Stimulated activated naive CD4-positive, alpha-beta T cell treated with Interleukin-2 at 50 U/mL for 16 hours (primary cell): ENCODE measurements at regions not wholly inside any gene's neighbourhood (a gene's known extent, or its start where the extent isn't known, plus 50 kb on each side); places are given as distances from the start of the nearest gene placed in this dataset.
A peak's percentile ranks its signal among the peaks of the same experiment; 100 is the strongest.

Source experiments
- DNase-seq: peaks from one replicate; lab custom pipeline; 2025; lab: John Stamatoyannopoulos, UW

GRCh38 chr6:139569566-139569965, 195.1 kb upstream of the CITED2 start:
- DNase-seq: no peak

- no peak for DNase-seq
Measured at GRCh38 chr6:139568956-139569538, 194.6 kb upstream of the CITED2 start.

- no peak for DNase-seq
Measured at GRCh38 chr6:139568151-139568955, 193.9 kb upstream of the CITED2 start.

- no peak for DNase-seq
Measured at GRCh38 chr6:139567095-139567494, 192.6 kb upstream of the CITED2 start.

GRCh38 chr6:139565591-139565990, 191.1 kb upstream of the CITED2 start:
- no peak for DNase-seq

GRCh38 chr6:139557547-139557946, 183.1 kb upstream of the CITED2 start:
- DNase-seq: no peak

- DNase-seq: no peak
Measured at GRCh38 chr6:139556532-139556931, 182.1 kb upstream of the CITED2 start.

GRCh38 chr6:139553916-139554315, 179.5 kb upstream of the CITED2 start:
- DNase-seq: no peak

GRCh38 chr6:139551376-139551775, 176.9 kb upstream of the CITED2 start:
- DNase-seq: no peak

GRCh38 chr6:139550361-139550760, 175.9 kb upstream of the CITED2 start:
- no peak for DNase-seq

- no peak for DNase-seq
Measured at GRCh38 chr6:139549561-139550070, 175.2 kb upstream of the CITED2 start.

GRCh38 chr6:139547804-139548203, 173.4 kb upstream of the CITED2 start:
- no peak for DNase-seq

- DNase-seq: no peak
Measured at GRCh38 chr6:139547122-139547776, 172.8 kb upstream of the CITED2 start.

GRCh38 chr6:139546106-139546472, 171.6 kb upstream of the CITED2 start:
- no peak for DNase-seq

- DNase-seq: no peak
Measured at GRCh38 chr6:139545206-139546105, 171.0 kb upstream of the CITED2 start.

GRCh38 chr6:139544701-139545057, 170.2 kb upstream of the CITED2 start:
- DNase-seq: no peak

- DNase-seq: no peak
Measured at GRCh38 chr6:139542351-139542750, 167.9 kb upstream of the CITED2 start.

GRCh38 chr6:139540894-139541293, 166.4 kb upstream of the CITED2 start:
- no peak for DNase-seq

- peak; percentile 48 for DNase-seq
Measured at GRCh38 chr6:139540276-139540675, 165.8 kb upstream of the CITED2 start.

- DNase-seq: no peak
Measured at GRCh38 chr6:139539852-139540251, 165.4 kb upstream of the CITED2 start.

GRCh38 chr6:139538366-139538765, 163.9 kb upstream of the CITED2 start:
- no peak for DNase-seq
